Nephron (organoid): ENCODE measurements at regions not wholly inside any gene's neighbourhood (a gene's known extent, or its start where the extent isn't known, plus 50 kb on each side); places are given as distances from the start of the nearest gene placed in this dataset.

ENCODE experiments used
- H3K27ac Mint-ChIP-seq, 3 experiments: 2 replicates each; pipeline ENCODE4 v1.8.0; 2020; ENCODE audit warnings: mixed read lengths in 3 of 3, mild to moderate bottlenecking in 2 of 3, moderate library complexity in 1 of 3
- H3K27me3 Mint-ChIP-seq: 2 replicates; pipeline ENCODE4 v1.8.0; 2021; ENCODE audit warnings: low read depth, mild to moderate bottlenecking, moderate library complexity, mixed read lengths
- H3K36me3 Mint-ChIP-seq: 2 replicates; pipeline ENCODE4 v1.8.0; 2020; ENCODE audit warnings: low read depth, mixed read lengths
- H3K4me1 Mint-ChIP-seq: 2 replicates; pipeline ENCODE4 v1.8.0; 2020; ENCODE audit warnings: mixed read lengths
- H3K4me3 Mint-ChIP-seq, 3 experiments: 2 replicates each; pipeline ENCODE4 v1.8.0; 2020; ENCODE audit warnings: mild to moderate bottlenecking in 3 of 3, mixed read lengths in 3 of 3, moderate library complexity in 2 of 3
- H3K9me3 Mint-ChIP-seq: 2 replicates; pipeline ENCODE4 v1.8.0; 2020; ENCODE audit warnings: mixed read lengths
- TF ChIP-seq, protein P1 (sequence below), 3 experiments: fragments of 200-600 bp; sonication (generic); IDR thresholded peaks; one replicate each; pipeline ENCODE4 v1.5.0; 2021; ENCODE audit warnings: antibody characterized with exemption in 3 of 3; ENCODE audit not compliant: unreplicated experiment in 3 of 3

DNA sequence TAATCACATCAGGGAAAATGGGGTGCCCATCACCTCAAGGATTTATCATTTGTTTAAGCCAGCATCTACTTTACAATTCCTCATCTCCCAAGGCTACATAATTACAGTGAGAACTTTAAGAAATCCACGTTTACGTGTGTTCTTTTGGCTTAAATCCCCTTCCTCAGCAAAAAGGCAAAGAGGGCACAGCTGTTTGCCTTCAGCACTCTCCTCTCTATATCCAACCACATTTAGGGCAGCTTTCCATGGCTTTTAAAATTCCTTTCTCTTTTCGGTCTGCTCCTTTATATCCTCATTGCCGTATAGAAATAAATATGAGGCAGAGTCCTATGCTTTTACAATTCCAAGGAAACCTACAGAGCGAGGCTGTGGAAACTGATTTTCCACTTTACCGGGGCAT lies 175.9 kb downstream of the EMP1 start:
- Mint-ChIP-seq H3K27ac (peak overlapping the region in 2 of 3 experiments; percentile 23 to 66), H3K27me3 (no peaks in the 10 kb centered on the region), H3K36me3 (no peaks in the 10 kb centered on the region), H3K4me3 (no peak overlapping the region), H3K4me1 (peaks cover 41% of the 10 kb centered on the region), H3K9me3 (no peaks in the 10 kb centered on the region)
- TF ChIP-seq, protein P1, sequence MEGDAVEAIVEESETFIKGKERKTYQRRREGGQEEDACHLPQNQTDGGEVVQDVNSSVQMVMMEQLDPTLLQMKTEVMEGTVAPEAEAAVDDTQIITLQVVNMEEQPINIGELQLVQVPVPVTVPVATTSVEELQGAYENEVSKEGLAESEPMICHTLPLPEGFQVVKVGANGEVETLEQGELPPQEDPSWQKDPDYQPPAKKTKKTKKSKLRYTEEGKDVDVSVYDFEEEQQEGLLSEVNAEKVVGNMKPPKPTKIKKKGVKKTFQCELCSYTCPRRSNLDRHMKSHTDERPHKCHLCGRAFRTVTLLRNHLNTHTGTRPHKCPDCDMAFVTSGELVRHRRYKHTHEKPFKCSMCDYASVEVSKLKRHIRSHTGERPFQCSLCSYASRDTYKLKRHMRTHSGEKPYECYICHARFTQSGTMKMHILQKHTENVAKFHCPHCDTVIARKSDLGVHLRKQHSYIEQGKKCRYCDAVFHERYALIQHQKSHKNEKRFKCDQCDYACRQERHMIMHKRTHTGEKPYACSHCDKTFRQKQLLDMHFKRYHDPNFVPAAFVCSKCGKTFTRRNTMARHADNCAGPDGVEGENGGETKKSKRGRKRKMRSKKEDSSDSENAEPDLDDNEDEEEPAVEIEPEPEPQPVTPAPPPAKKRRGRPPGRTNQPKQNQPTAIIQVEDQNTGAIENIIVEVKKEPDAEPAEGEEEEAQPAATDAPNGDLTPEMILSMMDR (IDR thresholded peaks at IDR 0.05; ENCODE audit: unreplicated experiment in 3 of 3) = no peak

DNA sequence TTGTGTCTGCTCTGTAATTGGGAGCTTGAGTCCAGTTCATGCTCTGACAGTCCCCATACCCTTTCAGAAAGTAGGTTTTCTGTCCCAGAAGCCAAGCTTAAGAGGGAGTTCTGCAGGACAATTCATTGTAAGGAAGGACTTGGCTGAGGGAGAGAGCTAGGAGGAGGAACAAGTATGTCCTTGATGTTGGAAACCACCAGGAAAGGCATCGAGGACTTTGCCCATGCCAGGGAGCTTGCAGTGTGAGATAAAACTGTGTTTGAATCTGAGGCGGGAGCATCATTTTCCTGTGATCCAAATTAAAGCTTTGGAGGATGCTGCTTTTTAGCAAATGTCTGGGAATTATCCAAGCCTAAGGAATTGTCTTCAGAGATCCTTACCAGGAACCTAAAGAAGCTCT lies 175.3 kb downstream of the EMP1 start:
- Mint-ChIP-seq H3K9me3 (no peaks in the 10 kb centered on the region), H3K4me3 (no peak overlapping the region), H3K4me1 (peaks cover 43% of the 10 kb centered on the region), H3K36me3 (no peaks in the 10 kb centered on the region), H3K27me3 (no peaks in the 10 kb centered on the region), H3K27ac (peak overlapping the region in 1 of 3 experiments; percentile 66)
- TF ChIP-seq, protein P1 (IDR thresholded peaks at IDR 0.05; ENCODE audit: unreplicated experiment in 3 of 3) = no peak

DNA sequence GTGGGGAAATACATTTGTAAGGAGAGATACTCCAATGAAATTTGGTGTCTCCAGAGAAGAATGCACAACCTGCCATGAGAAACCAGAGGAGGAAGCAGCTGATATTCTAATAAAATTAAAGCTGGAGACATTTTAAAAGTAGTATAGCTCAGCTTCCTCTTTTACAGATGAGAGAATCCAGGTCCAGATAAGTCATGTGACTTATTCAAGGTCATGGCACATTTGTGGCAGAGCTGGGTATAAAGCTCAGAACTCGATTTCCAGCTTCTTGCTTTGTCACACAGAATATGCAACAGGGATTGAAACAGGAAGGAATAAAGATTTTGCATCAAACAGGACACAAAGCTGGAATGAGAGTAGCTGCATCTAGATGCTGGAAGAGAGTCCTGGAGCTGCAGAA lies 174.8 kb downstream of the EMP1 start:
- Mint-ChIP-seq H3K4me1 (peaks cover 43% of the 10 kb centered on the region), H3K36me3 (no peaks in the 10 kb centered on the region), H3K4me3 (no peak overlapping the region), H3K27me3 (no peaks in the 10 kb centered on the region), H3K9me3 (no peaks in the 10 kb centered on the region), H3K27ac (peak overlapping the region in 1 of 3 experiments; percentile 66)
- TF ChIP-seq, protein P1 (IDR thresholded peaks at IDR 0.05; ENCODE audit: unreplicated experiment in 3 of 3) = no peak

DNA sequence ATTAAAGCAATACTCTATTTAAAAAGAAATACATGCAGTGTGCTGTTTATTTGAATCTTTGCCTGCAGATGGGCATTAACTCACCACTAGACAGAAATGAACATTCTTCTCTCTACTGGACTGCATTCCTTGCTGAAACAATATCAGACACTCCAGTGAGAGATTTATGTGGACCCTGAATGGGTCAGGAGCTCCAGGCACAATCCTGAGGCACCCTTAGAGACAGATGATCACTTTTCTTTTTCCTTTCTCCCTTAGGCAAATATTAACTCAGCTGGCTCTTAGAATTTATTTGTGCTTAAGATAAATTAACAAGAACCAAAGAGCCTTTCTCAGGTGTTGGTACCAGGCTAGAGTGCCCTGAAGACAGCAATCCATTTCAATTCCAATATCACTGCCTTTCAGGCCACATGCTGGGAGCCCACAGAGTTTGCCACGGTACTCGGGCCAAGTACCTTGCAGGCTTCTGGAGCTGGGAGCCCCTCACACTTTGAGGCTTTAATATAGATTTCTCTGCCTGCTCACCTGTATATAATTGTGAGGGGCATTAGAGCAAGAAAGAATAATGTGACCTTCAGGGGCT lies 173.0 kb downstream of the EMP1 start:
- H3K4me3 Mint-ChIP-seq = no peak overlapping the region
- peak overlapping the region in 1 of 3 experiments; percentile 48 for H3K27ac Mint-ChIP-seq
- H3K4me1 Mint-ChIP-seq = peaks cover 34% of the 10 kb centered on the region
- TF ChIP-seq, protein P1 (IDR thresholded peaks at IDR 0.05; ENCODE audit: unreplicated experiment in 3 of 3) = no peak
- H3K27me3 Mint-ChIP-seq = no peaks in the 10 kb centered on the region
- H3K36me3 Mint-ChIP-seq = no peaks in the 10 kb centered on the region
- no peaks in the 10 kb centered on the region for H3K9me3 Mint-ChIP-seq

DNA sequence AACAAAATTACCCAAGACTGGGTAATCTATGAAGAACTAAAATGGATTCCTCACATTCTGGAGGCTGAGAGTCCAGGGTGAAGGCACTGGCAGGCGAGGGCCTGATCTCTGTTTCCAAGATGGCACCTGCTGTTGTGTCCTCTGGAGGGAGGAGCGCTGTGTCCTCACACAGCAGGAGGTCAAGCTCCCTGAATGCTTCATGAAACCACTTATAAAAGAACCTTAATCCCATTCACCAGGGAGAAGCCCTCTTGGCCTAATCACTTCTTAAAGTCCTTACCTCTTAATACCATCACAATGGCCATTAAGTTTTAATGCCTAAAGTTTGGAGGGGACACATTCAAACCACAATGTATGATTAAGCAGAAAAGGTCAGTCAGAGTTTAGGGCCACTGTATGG lies 172.4 kb downstream of the EMP1 start:
- Mint-ChIP-seq H3K4me3 (no peak overlapping the region), H3K4me1 (peaks cover 28% of the 10 kb centered on the region), H3K36me3 (no peaks in the 10 kb centered on the region), H3K27ac (no peak overlapping the region), H3K27me3 (no peaks in the 10 kb centered on the region), H3K9me3 (no peaks in the 10 kb centered on the region)
- TF ChIP-seq, protein P1 (IDR thresholded peaks at IDR 0.05; ENCODE audit: unreplicated experiment in 3 of 3) = no peak

DNA sequence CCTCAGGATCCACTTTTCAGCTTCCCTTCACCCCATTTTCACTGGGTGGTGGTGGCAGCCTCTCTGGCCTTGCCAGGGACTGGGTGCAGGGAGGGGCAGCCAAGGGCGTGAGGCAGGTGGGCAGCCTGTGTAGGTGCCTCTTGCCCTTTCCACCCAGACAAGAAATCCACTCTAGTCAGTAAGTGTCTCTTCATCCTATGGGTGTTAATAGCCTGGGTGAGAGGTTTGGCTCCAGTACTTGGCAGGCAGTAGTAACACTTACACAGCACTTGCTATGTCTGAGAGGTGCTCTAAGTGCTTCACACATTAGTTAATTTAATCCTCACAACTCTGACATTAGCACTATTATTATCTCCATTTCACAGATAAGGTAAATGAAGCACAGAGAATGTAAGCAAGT lies 171.9 kb downstream of the EMP1 start:
- no peaks in the 10 kb centered on the region for H3K36me3 Mint-ChIP-seq
- H3K4me3 Mint-ChIP-seq = no peak overlapping the region
- peaks cover 23% of the 10 kb centered on the region for H3K4me1 Mint-ChIP-seq
- H3K9me3 Mint-ChIP-seq = no peaks in the 10 kb centered on the region
- H3K27me3 Mint-ChIP-seq = no peaks in the 10 kb centered on the region
- TF ChIP-seq, protein P1 (IDR thresholded peaks at IDR 0.05; ENCODE audit: unreplicated experiment in 3 of 3) = no peak
- H3K27ac Mint-ChIP-seq = no peak overlapping the region
